Activated T-helper 2 cell treated with anti-CD3 and anti-CD28 coated beads, Interferon-gamma antibody, Interleukin-2, Interleukin-4, amounts not matched to agents 10 μg/mL and 5 μg/mL and 100 μg/mL, durations not matched to agents 14 hours and 24 hours and 36 hours (primary cell): ENCODE measurements at regions not wholly inside any gene's neighbourhood (a gene's known extent, or its start where the extent isn't known, plus 50 kb on each side); places are given as distances from the start of the nearest gene placed in this dataset.

ENCODE experiments used
- DNase-seq: peaks from one replicate; pipeline ENCODE4 v3.0.0; 2021; ENCODE audit warnings: low spot score
- H3K27ac Mint-ChIP-seq: one replicate; pipeline ENCODE4 v1.8.0; 2021; ENCODE audit warnings: mixed read lengths
- H3K27me3 Mint-ChIP-seq: one replicate; pipeline ENCODE4 v1.8.0; 2021; ENCODE audit warnings: low read depth, mixed read lengths
- H3K36me3 Mint-ChIP-seq: one replicate; pipeline ENCODE4 v1.8.0; 2021; ENCODE audit warnings: low read depth, mixed read lengths
- H3K4me1 Mint-ChIP-seq: one replicate; pipeline ENCODE4 v1.8.0; 2021; ENCODE audit warnings: low read depth, mixed read lengths
- H3K4me3 Mint-ChIP-seq: one replicate; pipeline ENCODE4 v1.8.0; 2021; ENCODE audit warnings: low read depth, mild to moderate bottlenecking, moderate library complexity, mixed read lengths
- H3K9me3 Mint-ChIP-seq: one replicate; pipeline ENCODE4 v1.8.0; 2021; ENCODE audit warnings: mixed read lengths
- intact Hi-C: fragments of 100-400 bp; cut with micrococcal nuclease; formaldehyde crosslinking; loops from one replicate; pipeline ENCODE4 v1.15.1; 2023

DNA sequence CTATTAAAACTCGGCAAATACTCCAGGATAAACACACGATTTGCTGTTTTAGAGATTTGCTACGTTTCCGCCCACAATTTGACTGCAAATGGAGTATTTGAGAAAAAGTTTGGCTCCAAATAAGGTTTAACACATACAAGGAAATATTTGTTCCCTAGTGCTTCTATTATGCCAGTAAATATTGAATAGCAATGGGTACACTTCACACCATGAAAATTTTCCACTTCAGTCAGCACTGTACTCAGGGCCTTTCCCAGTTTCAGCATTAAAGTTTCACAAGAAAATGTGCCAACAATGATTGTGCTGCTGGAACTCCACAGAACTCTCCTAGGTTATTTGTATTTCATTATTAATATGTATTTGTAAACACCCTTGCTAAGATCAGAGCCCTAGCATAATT is 498.0 kb downstream of the TBL1XR1 start:
- Mint-ChIP-seq H3K4me3 (no peak overlapping the region), H3K4me1 (no peaks in the 10 kb centered on the region)
- intact Hi-C loops = no loop called here

DNA sequence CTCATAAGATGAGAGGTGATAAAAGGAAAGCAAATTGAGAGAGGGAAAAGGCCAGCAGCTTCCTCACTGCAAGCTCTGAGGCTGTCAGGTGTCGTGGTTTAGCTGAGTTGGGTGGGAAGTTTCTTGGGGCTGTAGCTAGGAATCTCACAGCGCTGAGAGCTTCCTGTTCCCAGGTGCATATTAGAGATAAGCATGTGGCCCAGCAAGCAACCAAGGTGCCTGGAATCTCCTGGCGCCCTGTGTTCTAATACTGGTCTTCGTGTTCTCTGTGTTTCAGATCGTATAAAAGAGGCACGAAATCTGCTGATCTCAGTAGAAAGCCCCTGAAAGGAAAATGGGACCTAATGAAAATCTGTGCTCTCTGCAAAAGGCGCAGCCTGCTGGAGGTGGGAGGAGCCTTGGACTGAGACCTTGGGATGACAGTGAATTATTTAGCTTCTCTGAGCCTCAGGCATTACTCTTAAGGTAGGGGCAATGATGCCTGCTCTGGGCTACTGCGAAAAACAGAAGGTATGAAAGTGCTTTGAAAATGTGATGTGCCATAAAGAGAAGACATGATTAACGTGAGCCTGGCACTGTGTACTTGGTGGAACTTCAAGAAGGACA is 499.9 kb downstream of the TBL1XR1 start:
- DNase-seq = no peak
- no peaks in the 10 kb centered on the region for H3K27me3 Mint-ChIP-seq
- intact Hi-C loops = no loop called here
- no peaks in the 10 kb centered on the region for H3K36me3 Mint-ChIP-seq
- no peak overlapping the region for H3K27ac Mint-ChIP-seq
- H3K4me1 Mint-ChIP-seq = no peaks in the 10 kb centered on the region
- no peaks in the 10 kb centered on the region for H3K9me3 Mint-ChIP-seq
- no peak overlapping the region for H3K4me3 Mint-ChIP-seq

More for the DNA sequence above, 498.0 kb downstream of the TBL1XR1 start:
- Mint-ChIP-seq H3K36me3 (no peaks in the 10 kb centered on the region), H3K27me3 (no peaks in the 10 kb centered on the region), H3K27ac (no peak overlapping the region), H3K9me3 (no peaks in the 10 kb centered on the region)
- DNase-seq = no peak

GRCh38 chr3:176696816-176697215 is 500.5 kb downstream of the TBL1XR1 start:
- Mint-ChIP-seq H3K9me3 (no peaks in the 10 kb centered on the region), H3K4me3 (no peak overlapping the region), H3K27me3 (no peaks in the 10 kb centered on the region), H3K27ac (no peak overlapping the region), H3K4me1 (no peaks in the 10 kb centered on the region), H3K36me3 (no peaks in the 10 kb centered on the region)
- intact Hi-C loops = no loop called here
- DNase-seq = no peak

GRCh38 chr3:176692966-176693785 is 504.1 kb downstream of the TBL1XR1 start:
- Mint-ChIP-seq H3K27me3 (no peaks in the 10 kb centered on the region), H3K27ac (no peak overlapping the region), H3K4me3 (no peak overlapping the region), H3K36me3 (no peaks in the 10 kb centered on the region), H3K4me1 (no peaks in the 10 kb centered on the region), H3K9me3 (no peaks in the 10 kb centered on the region)
- intact Hi-C loops = no loop called here
- no peak for DNase-seq

DNA sequence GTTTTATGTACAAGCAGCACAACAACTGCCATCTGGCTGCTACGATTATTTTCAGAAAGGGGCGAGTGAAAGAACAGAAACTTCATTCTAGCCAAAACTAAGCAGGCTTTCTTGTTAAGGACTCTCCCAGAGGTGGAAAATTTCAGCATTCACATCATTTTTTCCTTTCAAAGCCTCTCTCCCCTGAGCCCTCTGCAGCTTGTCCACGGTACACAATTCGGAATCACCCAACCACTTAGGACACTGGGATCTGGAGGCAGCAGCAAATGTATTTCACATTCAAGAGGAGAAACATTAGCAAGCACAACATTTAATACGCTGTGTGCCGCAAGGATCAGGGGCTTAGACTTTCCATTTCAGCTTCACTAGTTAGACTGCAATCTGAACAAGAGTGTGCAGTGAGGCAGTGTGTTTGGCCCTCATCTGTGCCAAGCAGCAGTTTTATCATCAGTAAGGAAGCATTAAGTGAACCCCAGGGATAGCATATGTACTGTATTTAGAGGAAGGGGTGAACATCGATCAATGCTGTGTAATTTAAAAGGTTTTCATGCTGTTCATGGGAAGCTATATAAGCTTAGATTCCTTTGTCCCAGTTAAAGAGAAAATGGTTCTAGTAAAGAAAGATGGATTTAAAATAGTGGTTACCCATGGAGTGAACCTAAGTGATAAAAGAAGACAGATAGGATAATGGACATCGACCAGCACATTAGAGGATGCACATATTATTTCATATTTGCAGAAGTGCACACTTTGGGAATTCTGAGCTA is 504.9 kb downstream of the TBL1XR1 start:
- no peaks in the 10 kb centered on the region for H3K9me3 Mint-ChIP-seq

GRCh38 chr3:176690083-176690869 is 507.0 kb downstream of the TBL1XR1 start:
- Mint-ChIP-seq H3K9me3 (no peaks in the 10 kb centered on the region), H3K27ac (no peak overlapping the region), H3K36me3 (no peaks in the 10 kb centered on the region), H3K4me1 (no peaks in the 10 kb centered on the region), H3K4me3 (no peak overlapping the region), H3K27me3 (no peaks in the 10 kb centered on the region)
- no peak for DNase-seq
- intact Hi-C loops = no loop called here

More for the DNA sequence above, 504.9 kb downstream of the TBL1XR1 start:
- no peak overlapping the region for H3K27ac Mint-ChIP-seq
- no peaks in the 10 kb centered on the region for H3K4me1 Mint-ChIP-seq
- intact Hi-C loops = no loop called here
- no peaks in the 10 kb centered on the region for H3K27me3 Mint-ChIP-seq
- H3K4me3 Mint-ChIP-seq = no peak overlapping the region
- no peaks in the 10 kb centered on the region for H3K36me3 Mint-ChIP-seq
- DNase-seq = no peak

GRCh38 chr3:176687754-176688153 is 509.5 kb downstream of the TBL1XR1 start:
- no peak overlapping the region for H3K27ac Mint-ChIP-seq
- no peaks in the 10 kb centered on the region for H3K4me1 Mint-ChIP-seq
- no peaks in the 10 kb centered on the region for H3K9me3 Mint-ChIP-seq
- intact Hi-C loops = no loop called here
- no peak for DNase-seq
- no peak overlapping the region for H3K4me3 Mint-ChIP-seq
- H3K27me3 Mint-ChIP-seq = no peaks in the 10 kb centered on the region
- H3K36me3 Mint-ChIP-seq = no peaks in the 10 kb centered on the region

DNA sequence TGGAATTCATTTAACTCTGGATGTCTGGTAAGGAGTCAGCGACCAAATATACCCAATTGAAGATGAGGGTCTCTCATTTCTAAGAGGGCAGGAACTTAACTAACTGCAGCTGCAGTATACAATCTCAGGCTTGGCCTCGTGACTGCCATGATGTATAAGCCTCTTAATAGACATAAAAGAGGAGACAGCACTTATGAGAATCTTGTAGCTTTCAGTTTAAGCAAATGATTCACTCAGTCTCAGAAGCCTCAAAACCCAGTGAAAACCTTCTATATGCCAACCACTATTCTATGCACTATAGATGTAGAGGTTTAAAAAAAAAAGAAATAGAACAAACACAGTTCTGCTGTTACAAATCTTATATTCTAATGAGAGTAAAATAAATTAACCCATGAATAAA is 513.9 kb downstream of the TBL1XR1 start:
- Mint-ChIP-seq H3K27me3 (no peaks in the 10 kb centered on the region), H3K27ac (no peak overlapping the region), H3K4me1 (no peaks in the 10 kb centered on the region), H3K4me3 (no peak overlapping the region), H3K9me3 (peaks cover 7% of the 10 kb centered on the region), H3K36me3 (no peaks in the 10 kb centered on the region)
- no peak for DNase-seq
- intact Hi-C loops = no loop called here

DNA sequence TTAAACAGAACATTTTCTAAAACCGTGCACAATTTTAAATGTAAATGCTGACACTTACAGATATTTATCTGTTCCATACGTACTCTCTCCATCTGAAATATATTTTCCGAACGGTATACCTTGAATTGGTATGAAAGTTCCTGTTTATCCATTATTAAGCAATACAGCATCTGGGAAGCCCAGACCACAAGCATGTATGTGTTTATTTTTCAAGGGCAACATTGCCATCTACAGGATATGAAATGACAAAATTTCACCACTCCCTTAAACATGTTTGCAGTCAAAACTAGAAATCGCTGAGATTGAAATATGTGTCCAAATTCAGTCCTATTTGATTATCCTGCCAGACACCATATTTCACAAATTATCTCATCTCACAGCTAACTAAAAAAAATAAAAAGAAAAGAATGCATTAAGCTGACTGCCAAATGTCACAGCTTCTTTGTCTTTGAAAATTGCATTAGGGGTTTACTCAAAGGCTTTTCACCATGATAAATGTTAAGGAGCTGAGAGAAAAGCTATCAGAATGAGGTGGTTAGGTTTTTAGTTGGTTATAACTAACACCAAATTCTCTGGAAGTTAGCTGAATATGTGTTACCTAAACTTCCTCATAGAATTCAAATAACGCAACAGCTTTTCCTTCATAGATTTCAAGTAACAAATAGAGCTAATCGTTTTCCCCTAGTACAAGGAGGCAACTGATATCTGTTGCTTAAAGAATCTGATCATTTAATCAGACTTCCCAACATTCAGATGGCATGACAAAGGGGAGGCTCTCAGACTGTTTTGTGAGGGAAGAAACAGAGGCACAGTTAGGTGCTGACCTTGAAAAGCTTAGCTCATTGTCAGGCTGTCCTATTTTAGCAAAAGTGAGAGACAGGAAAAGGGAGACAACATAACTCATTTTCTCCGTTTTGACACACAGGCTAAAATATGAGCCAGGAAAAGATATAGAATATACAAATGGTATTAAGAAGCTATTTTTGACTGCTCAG is 533.1 kb downstream of the TBL1XR1 start:
- Mint-ChIP-seq H3K9me3 (no peaks in the 10 kb centered on the region), H3K27ac (no peak overlapping the region), H3K4me3 (no peak overlapping the region), H3K36me3 (no peaks in the 10 kb centered on the region), H3K27me3 (no peaks in the 10 kb centered on the region), H3K4me1 (no peaks in the 10 kb centered on the region)
- intact Hi-C loops = no loop called here
- DNase-seq = no peak

- Mint-ChIP-seq H3K4me3 (no peak overlapping the region), H3K9me3 (no peaks in the 10 kb centered on the region), H3K27ac (no peak overlapping the region), H3K27me3 (no peaks in the 10 kb centered on the region), H3K36me3 (no peaks in the 10 kb centered on the region), H3K4me1 (no peaks in the 10 kb centered on the region)
- DNase-seq = no peak
- intact Hi-C loops = no loop called here
These were observed 533.9 kb downstream of the TBL1XR1 start for GRCh38 chr3:176663387-176663786.

GRCh38 chr3:176661432-176661964 is 535.8 kb downstream of the TBL1XR1 start:
- intact Hi-C loops = no loop called here
- no peaks in the 10 kb centered on the region for H3K27me3 Mint-ChIP-seq
- no peak overlapping the region for H3K27ac Mint-ChIP-seq
- H3K36me3 Mint-ChIP-seq = no peaks in the 10 kb centered on the region
- H3K9me3 Mint-ChIP-seq = no peaks in the 10 kb centered on the region
- DNase-seq = no peak
- H3K4me3 Mint-ChIP-seq = no peak overlapping the region
- no peaks in the 10 kb centered on the region for H3K4me1 Mint-ChIP-seq
